ENCODE measurements at regions not wholly inside any gene's neighbourhood (a gene's known extent, or its start where the extent isn't known, plus 50 kb on each side); places are given as distances from the start of the nearest gene placed in this dataset.
"Not testable (repeated sequence)": the region's sequence is repeated elsewhere in the genome, so short reads cannot be mapped to it uniquely, and the experiment has no call there.

- FAIRE-seq; DNase-seq (ENCODE audit: low spot score in 2 of 2): not testable (repeated sequence)
Measured at GRCh38 chr9:31326883-31327282, 1057.6 kb upstream of the ACO1 start.

- no peak for FAIRE-seq
- no peak for DNase-seq (ENCODE audit: low spot score in 2 of 2)
Measured at GRCh38 chr9:31334837-31335528, 1049.5 kb upstream of the ACO1 start.

- FAIRE-seq (no peak), DNase-seq (ENCODE audit: low spot score in 2 of 2) (no peak)
Measured at GRCh38 chr9:31335529-31336234, 1048.8 kb upstream of the ACO1 start.

GRCh38 chr9:31336386-31336785, 1048.1 kb upstream of the ACO1 start:
- FAIRE-seq (no peak), DNase-seq (ENCODE audit: low spot score in 2 of 2) (no peak)

- no peak for DNase-seq (ENCODE audit: low spot score in 2 of 2)
- FAIRE-seq, result no peak
Measured at GRCh38 chr9:31336841-31337240, 1047.6 kb upstream of the ACO1 start.

GRCh38 chr9:31347082-31347617, 1037.3 kb upstream of the ACO1 start:
- no peak for FAIRE-seq

GRCh38 chr9:31355159-31355882, 1029.1 kb upstream of the ACO1 start:
- DNase-seq (ENCODE audit: low spot score in 2 of 2), result no peak

More at GRCh38 chr9:31347082-31347617, 1037.3 kb upstream of the ACO1 start:
- DNase-seq (ENCODE audit: low spot score in 2 of 2), result no peak

GRCh38 chr9:31355965-31356364, 1028.5 kb upstream of the ACO1 start:
- FAIRE-seq, result no peak
- DNase-seq (ENCODE audit: low spot score in 2 of 2), result no peak

More at GRCh38 chr9:31355159-31355882, 1029.1 kb upstream of the ACO1 start:
- FAIRE-seq, result no peak

GRCh38 chr9:31359071-31359470, 1025.4 kb upstream of the ACO1 start:
- FAIRE-seq (no peak), DNase-seq (ENCODE audit: low spot score in 2 of 2) (no peak)

- DNase-seq (ENCODE audit: low spot score in 2 of 2), result no peak
- FAIRE-seq, result no peak
Measured at GRCh38 chr9:31364171-31364570, 1020.3 kb upstream of the ACO1 start.

- no peak for FAIRE-seq
- no peak for DNase-seq (ENCODE audit: low spot score in 2 of 2)
Measured at GRCh38 chr9:31372799-31373587, 1011.5 kb upstream of the ACO1 start.

GRCh38 chr9:31377358-31377757, 1007.1 kb upstream of the ACO1 start:
- FAIRE-seq, result no peak

GRCh38 chr9:31388660-31389059, 995.8 kb upstream of the ACO1 start:
- FAIRE-seq (no peak), DNase-seq (ENCODE audit: low spot score in 2 of 2) (no peak)

More at GRCh38 chr9:31377358-31377757, 1007.1 kb upstream of the ACO1 start:
- no peak for DNase-seq (ENCODE audit: low spot score in 2 of 2)

- DNase-seq (ENCODE audit: low spot score in 2 of 2), result no peak
- FAIRE-seq, result no peak
Measured at GRCh38 chr9:31389075-31389474, 995.4 kb upstream of the ACO1 start.

- no peak for FAIRE-seq
- no peak for DNase-seq (ENCODE audit: low spot score in 2 of 2)
Measured at GRCh38 chr9:31390403-31391025, 993.9 kb upstream of the ACO1 start.

- no peak for FAIRE-seq
- no peak for DNase-seq (ENCODE audit: low spot score in 2 of 2)
Measured at GRCh38 chr9:31393240-31393639, 991.2 kb upstream of the ACO1 start.

- DNase-seq (ENCODE audit: low spot score in 2 of 2) (no peak), FAIRE-seq (no peak)
Measured at GRCh38 chr9:31394015-31394473, 990.4 kb upstream of the ACO1 start.

GRCh38 chr9:31412081-31412480, 972.4 kb upstream of the ACO1 start:
- FAIRE-seq, result no peak
- no peak for DNase-seq (ENCODE audit: low spot score in 2 of 2)

- FAIRE-seq (no peak), DNase-seq (ENCODE audit: low spot score in 2 of 2) (no peak)
Measured at GRCh38 chr9:31415164-31415563, 969.3 kb upstream of the ACO1 start.

GRCh38 chr9:31418419-31418818, 966.0 kb upstream of the ACO1 start:
- DNase-seq (ENCODE audit: low spot score in 2 of 2) (no peak), FAIRE-seq (no peak)

Data from frontal cortex (tissue), 3 donors.